ENCODE measurements at regions not wholly inside any gene's neighbourhood (a gene's known extent, or its start where the extent isn't known, plus 50 kb on each side); places are given as distances from the start of the nearest gene placed in this dataset.

GRCh38 chr20:60653111-60653845 is 598.8 kb upstream of the CDH4 start:
- Histone ChIP-seq H3K9me3 (no peaks in the 10 kb centered on the region), H3K4me1 (ENCODE audit: insufficient read depth) (peaks cover 1% of the 10 kb centered on the region), H3K27ac (no peak overlapping the region), H3K27me3 (no peaks in the 10 kb centered on the region), H3K36me3 (no peaks in the 10 kb centered on the region), H3K4me3 (no peak overlapping the region)
- TF ChIP-seq CTCF (IDR thresholded peaks at IDR 0.05) (no peak), EP300 (IDR thresholded peaks at IDR 0.05) (no peak), POLR2A (IDR thresholded peaks at IDR 0.05) (no peak)
- intact Hi-C loops (cut with DNase I): no loop called here
- 25 to 38% (median 34%) methylated on average over 2 of the region's 2 CpGs for WGBS, 3 donors
- DNase-seq: no peak

- Histone ChIP-seq H3K4me1 (ENCODE audit: insufficient read depth) (peaks cover 4% of the 10 kb centered on the region), H3K27ac (peak overlapping the region in 1 of 2 donors; percentile 27), H3K27me3 (no peaks in the 10 kb centered on the region), H3K36me3 (no peaks in the 10 kb centered on the region), H3K4me3 (no peak overlapping the region), H3K9me3 (no peaks in the 10 kb centered on the region)
- TF ChIP-seq CTCF (IDR thresholded peaks at IDR 0.05) (no peak), EP300 (IDR thresholded peaks at IDR 0.05) (no peak), POLR2A (IDR thresholded peaks at IDR 0.05) (no peak)
- 42 to 51% (median 43%) methylated on average over 13 of the region's 13 CpGs for WGBS, 3 donors
- intact Hi-C loops (cut with DNase I): no loop called here
- DNase-seq: no peak
Observed at GRCh38 chr20:60658681-60659080, 593.4 kb upstream of the CDH4 start.

- H3K4me3 ChIP-seq: no peak overlapping the region
- 14 to 32% (median 17%) methylated on average over 8 of the region's 8 CpGs for WGBS, 3 donors
- peak in 2 of 5 donors; percentile 15 to 21 for DNase-seq
- intact Hi-C loops (cut with DNase I): no loop called here
- H3K36me3 ChIP-seq: no peaks in the 10 kb centered on the region
- H3K9me3 ChIP-seq: no peaks in the 10 kb centered on the region
- TF ChIP-seq EP300 (IDR thresholded peaks at IDR 0.05) (no peak), CTCF (IDR thresholded peaks at IDR 0.05) (no peak)
- peak overlapping the region in 1 of 2 donors; percentile 27 for H3K27ac ChIP-seq
- no peaks in the 10 kb centered on the region for H3K27me3 ChIP-seq
- peaks cover 4% of the 10 kb centered on the region for H3K4me1 ChIP-seq (ENCODE audit: insufficient read depth)
Observed at GRCh38 chr20:60659240-60659639, 592.8 kb upstream of the CDH4 start.

GRCh38 chr20:60662307-60662706 is 589.8 kb upstream of the CDH4 start:
- Histone ChIP-seq H3K27ac (no peak overlapping the region), H3K9me3 (no peaks in the 10 kb centered on the region), H3K4me1 (ENCODE audit: insufficient read depth) (peaks cover 4% of the 10 kb centered on the region), H3K36me3 (no peaks in the 10 kb centered on the region), H3K27me3 (no peaks in the 10 kb centered on the region), H3K4me3 (no peak overlapping the region)
- intact Hi-C loops (cut with DNase I): no loop called here
- no peak for DNase-seq
- WGBS, 3 donors: 59 to 66% (median 60%) methylated on average over 3 of the region's 3 CpGs
- TF ChIP-seq POLR2A (IDR thresholded peaks at IDR 0.05): no peak
- no peak for TF ChIP-seq CTCF (IDR thresholded peaks at IDR 0.05)
- no peak for TF ChIP-seq EP300 (IDR thresholded peaks at IDR 0.05)
